GM21526 (cell line): ENCODE measurements at regions not wholly inside any gene's neighbourhood (a gene's known extent, or its start where the extent isn't known, plus 50 kb on each side); places are given as distances from the start of the nearest gene placed in this dataset.
A peak's percentile ranks its signal among the peaks of the same experiment; 100 is the strongest.

ENCODE experiments used
- ATAC-seq: cut with Tn5 transposase; IDR thresholded peaks from one replicate; pipeline ENCODE4 v1.9.1; 2021; ENCODE audit warnings: moderate library complexity; ENCODE audit not compliant: unreplicated experiment, low FRiP score

DNA sequence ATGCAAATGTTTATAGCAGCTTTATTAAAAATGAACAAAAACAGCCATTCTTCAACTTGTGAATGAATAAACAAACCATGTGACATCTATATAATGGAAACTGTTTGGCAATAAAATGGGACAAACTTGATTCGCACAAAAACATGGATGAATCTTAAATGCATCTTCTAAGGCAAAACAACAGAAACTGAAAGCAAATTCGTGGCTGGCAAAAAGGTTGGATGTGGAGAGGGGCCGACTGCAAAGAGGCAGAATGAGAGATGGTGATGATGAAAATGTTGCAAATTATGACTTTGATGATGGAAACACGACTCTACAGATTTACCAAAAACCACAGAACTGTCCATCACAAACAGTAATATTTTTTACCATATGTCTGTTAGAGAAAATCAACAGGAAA lies 327.0 kb upstream of the NR5A2 start:
- no peak for ATAC-seq

GRCh38 chr1:199701726-199702125 lies 325.8 kb upstream of the NR5A2 start:
- ATAC-seq = no peak

GRCh38 chr1:199704231-199704630 lies 323.3 kb upstream of the NR5A2 start:
- no peak for ATAC-seq

- no peak for ATAC-seq
These were observed 321.7 kb upstream of the NR5A2 start for GRCh38 chr1:199705825-199706224.

GRCh38 chr1:199706826-199707606 lies 320.5 kb upstream of the NR5A2 start:
- no peak for ATAC-seq

DNA sequence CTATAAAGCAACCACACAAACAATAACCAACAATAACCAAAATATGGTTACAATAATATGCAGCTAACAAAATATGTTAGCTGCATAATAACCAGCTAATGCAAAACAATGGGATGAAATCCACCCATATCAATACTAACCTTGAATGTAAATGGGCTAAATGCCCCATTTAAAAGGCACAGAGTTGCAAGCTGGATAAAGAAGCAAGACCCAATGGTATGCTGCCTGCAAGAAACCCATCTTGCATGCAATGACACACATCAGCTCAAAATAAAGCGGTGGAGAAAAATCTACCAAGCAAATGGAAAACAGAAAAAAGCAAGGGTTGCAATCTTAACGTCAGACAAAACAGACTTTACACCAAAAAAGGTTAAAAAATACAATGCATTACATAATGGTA lies 316.5 kb upstream of the NR5A2 start:
- ATAC-seq = no peak

DNA sequence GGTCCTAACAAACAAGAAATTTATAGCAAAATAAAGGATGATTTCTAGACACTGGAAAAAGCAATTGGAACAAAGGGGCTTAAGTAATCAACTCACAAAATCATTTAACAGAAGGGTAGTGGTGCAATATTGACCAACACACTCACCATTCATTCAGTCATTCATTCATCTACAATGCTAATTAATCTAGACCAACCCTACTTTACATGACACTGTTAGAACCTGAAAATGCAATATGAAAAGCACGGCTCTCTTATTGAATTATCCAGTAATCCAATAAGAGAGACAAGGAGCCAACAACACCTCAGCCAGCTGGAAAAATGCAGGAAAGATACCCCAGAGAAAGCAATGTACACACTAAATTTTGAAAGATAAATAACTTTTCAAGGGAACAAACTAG lies 310.8 kb upstream of the NR5A2 start:
- ATAC-seq = no peak

DNA sequence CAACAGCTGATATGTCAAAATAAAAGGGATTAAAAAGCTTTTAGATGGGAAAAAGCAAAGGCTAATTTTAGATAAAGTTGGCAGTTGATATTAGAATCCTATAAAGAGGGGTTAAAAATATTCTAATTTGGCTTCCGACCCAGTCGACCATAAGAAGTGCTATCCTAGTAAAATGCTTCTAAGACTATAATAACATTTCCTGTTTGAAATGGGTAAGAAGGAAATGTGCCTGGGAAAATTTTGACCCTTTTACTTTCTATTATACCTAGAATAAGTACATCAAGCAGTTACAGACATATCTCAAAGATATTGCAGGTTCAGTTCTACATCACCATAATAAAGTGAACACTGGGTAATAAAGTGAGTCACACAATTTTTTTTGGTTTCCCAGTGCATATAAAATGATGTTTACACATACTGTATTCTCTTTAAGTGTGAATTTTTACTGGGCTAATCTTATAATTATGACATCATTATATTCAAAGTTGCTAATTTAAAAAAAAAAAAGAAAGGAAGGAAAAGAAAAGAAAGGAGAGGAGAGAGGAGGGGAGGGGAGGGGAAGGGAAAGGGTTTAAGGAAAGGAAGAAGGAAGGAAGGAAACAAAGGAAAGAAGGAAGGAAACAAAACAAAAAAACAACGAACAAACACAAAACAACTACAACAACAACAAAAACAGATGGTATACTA lies 308.2 kb upstream of the NR5A2 start:
- no peak for ATAC-seq

DNA sequence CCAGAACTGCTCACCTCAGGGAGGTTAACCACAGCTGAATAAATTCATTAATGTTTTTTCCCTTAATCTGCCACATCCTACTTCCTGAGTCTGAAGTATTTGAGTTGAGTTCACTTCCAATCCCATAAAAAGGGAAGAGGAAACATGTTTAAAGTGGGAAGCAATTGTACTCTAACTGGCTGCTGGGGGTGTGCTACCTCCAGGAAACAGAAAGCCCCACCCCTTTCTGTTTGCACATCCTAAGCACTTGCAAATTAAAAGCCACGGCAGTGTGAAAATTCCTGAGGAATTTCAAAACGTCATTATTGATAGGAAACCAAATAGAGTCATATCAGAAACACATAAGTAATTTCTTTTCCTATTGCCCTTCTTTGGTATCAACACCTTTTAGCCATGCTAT lies 307.0 kb upstream of the NR5A2 start:
- ATAC-seq = no peak

- no peak for ATAC-seq
These were observed 306.5 kb upstream of the NR5A2 start for GRCh38 chr1:199721001-199721400.

DNA sequence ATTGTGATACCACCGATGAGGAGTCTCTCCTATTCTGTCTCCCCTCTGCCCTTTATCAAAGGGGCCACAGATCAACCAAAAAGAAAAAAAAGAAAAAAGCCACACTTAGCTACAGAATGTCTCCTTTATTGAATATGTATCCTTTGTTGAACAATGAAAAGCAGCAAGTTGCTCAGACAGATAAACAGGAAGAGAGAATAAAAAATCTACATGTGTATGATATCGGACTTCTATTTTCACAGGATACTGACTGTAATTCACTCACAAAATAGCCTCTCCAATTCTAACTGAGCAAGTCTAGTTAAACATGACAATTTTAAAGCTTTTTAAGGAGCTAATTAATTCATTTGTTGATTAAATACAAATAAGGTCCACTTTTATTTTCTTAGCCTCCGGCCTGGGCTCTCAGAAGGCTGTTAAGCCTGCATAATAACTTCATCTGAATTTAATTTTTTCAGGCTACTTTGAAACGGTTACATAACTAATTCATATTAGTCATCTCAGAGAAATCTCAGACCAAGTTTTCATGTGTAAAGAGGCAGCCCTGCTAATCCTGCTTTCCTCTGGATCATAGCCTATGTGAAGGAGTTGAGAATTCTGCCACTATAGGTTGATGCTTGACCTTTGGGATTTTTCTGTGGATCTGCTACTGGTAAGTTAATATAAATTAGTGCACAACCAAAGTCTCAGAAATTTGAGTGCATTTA lies 304.1 kb upstream of the NR5A2 start:
- ATAC-seq = no peak

DNA sequence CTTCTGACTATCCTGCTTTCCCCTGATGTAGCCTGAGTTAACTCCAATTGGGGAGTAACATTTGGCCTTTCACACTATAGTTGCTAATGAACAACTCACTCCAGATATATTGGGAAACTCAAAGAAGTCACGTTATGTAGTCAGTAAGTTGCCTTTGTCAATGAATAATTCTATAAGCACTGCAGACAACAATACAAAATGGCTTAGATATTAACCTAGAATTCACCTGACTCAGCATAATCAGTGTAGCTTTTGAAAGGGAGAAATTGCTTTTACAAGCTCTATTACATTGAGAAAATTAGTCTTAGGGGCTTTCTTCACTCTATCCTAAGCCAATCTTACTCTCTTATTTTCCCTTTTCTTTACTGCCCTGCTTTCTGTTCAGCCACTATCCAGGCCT lies 303.5 kb upstream of the NR5A2 start:
- no peak for ATAC-seq

GRCh38 chr1:199725002-199725565 lies 302.4 kb upstream of the NR5A2 start:
- ATAC-seq = peak; percentile 84

GRCh38 chr1:199727682-199728081 lies 299.8 kb upstream of the NR5A2 start:
- no peak for ATAC-seq

DNA sequence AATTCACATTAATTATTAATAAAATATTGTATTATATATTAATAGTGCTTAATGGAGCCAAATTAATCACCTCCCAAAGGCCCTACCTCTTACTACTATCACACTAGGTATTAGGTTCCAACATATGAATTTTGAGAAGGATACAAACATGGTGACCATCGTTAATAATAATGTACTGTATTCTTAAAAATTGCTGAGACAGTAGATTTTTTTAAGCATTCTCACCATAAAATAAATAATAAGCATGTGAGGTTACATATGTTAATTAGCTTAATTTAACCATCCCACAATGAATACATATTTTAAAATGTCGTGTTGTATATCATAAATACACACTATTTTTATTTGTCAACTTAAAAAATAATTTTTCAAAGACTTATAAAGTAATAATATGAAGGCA lies 299.2 kb upstream of the NR5A2 start:
- ATAC-seq = no peak

DNA sequence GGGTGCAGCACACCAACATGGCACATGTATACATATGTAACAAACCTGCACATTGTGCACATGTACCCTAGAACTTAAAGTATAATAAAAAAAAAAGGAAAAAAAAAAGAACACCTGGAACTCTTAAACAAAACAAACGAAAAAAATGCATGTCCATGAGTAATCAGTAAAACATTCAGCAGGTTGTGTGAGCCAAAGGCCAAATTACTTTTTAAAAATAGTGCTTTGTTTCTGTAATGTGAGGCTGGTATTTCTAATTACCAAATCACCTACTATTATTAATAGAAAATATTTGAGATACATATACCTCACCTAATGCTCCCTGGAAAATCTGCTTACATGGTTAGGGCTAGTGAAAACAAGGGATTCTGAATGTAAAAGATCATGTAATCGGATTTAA lies 294.4 kb upstream of the NR5A2 start:
- no peak for ATAC-seq

GRCh38 chr1:199734186-199734585 lies 293.3 kb upstream of the NR5A2 start:
- no peak for ATAC-seq

DNA sequence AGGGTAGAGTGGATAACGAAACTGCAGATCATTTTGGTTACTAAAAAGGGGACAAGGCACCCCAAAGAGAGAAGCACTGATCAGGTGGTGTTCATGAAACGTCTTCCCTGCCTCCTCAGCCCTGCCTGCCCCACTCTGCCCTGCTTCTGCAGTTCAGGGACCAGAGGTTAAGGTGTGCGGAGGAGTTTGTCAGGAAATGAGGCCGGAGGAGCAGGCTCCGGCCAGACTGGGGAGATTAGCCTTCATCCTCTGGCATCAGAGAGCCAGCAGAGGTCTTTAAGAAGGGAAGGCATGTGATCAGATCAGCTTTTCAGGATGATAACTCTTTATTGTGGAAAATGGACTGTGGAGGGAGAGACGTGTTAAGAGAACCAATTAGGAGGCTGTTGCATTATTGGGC lies 291.9 kb upstream of the NR5A2 start:
- ATAC-seq = no peak

GRCh38 chr1:199736646-199737045 lies 290.9 kb upstream of the NR5A2 start:
- no peak for ATAC-seq

DNA sequence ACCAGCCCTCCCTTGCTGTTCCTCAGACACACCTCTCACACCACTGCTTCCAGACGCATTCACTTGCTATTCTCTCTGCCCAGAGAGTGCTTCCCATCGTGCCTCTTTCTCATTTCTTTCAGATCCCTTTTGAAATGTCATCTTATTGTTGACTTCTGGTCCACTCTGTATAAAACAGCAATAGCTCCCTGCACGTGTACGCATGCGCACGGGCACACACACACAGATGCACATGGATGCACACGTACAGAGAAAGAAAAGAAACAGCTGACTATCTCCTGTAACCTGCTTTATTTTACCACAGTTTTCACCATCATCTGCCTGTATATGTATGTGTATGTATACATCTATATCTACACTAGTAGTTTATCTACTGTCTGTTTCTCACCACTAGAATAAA lies 285.9 kb upstream of the NR5A2 start:
- no peak for ATAC-seq

DNA sequence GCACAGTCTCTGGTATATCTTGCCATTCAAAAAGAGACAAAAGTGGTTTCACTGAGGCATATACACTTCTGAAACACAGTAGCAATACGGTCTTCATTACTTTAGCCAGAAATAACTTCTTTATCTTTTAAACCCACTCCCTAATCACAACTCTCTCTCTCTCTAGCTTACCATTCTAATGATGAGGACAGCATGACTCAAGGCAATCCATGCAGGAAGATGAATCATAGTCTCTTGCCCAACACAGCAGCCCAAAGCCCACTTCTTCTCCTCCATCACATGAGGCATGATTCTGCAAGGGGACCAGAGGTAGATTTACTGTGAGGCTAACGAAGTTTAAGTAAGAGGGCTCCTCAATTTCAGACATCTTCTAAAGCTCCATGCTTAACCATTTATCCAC lies 285.0 kb upstream of the NR5A2 start:
- no peak for ATAC-seq
